Astrocyte (in vitro differentiated cells and primary cell): ENCODE measurements at regions not wholly inside any gene's neighbourhood (a gene's known extent, or its start where the extent isn't known, plus 50 kb on each side); places are given as distances from the start of the nearest gene placed in this dataset.
"Not testable (repeated sequence)": the region's sequence is repeated elsewhere in the genome, so short reads cannot be mapped to it uniquely, and the experiment has no call there.

Source experiments
- DNase-seq: peaks from one replicate; pipeline ENCODE4 v3.0.0-alpha.2; 2010; ENCODE audit warnings: low read depth
- FAIRE-seq: peaks from 2 replicates; lab custom pipeline; 2011; peaks lifted over from hg19 to GRCh38; lab: Jason Lieb, UNC
- H2AFZ ChIP-seq: 2 replicates; pipeline ENCODE4 v1.6.0; 2012; ENCODE audit warnings: low read depth, low read length, inconsistent platforms
- H3K27ac ChIP-seq: 2 replicates; pipeline ENCODE4 v1.5.1; 2011; ENCODE audit warnings: low read depth, low read length, inconsistent platforms
- H3K27me3 ChIP-seq: 2 replicates; pipeline ENCODE4 v1.6.0; 2011; ENCODE audit warnings: low read length, inconsistent platforms; ENCODE audit not compliant: insufficient read depth
- H3K36me3 ChIP-seq: 2 replicates; pipeline ENCODE4 v1.5.1; 2011; ENCODE audit warnings: low read length, inconsistent platforms; ENCODE audit not compliant: insufficient read depth
- H3K4me1 ChIP-seq: 2 replicates; pipeline ENCODE4 v1.5.1; 2011; ENCODE audit warnings: low read length, inconsistent platforms; ENCODE audit not compliant: insufficient read depth
- H3K4me2 ChIP-seq: 2 replicates; pipeline ENCODE4 v1.6.0; 2012; ENCODE audit warnings: low read length, inconsistent platforms
- H3K4me3 ChIP-seq: 2 replicates; pipeline ENCODE4 v1.5.1; 2011; ENCODE audit warnings: low read depth, mild to moderate bottlenecking, low read length, inconsistent platforms; ENCODE audit not compliant: insufficient read depth
- H3K79me2 ChIP-seq: 2 replicates; pipeline ENCODE4 v1.6.0; 2012; ENCODE audit warnings: mild to moderate bottlenecking, low read length, inconsistent platforms; ENCODE audit not compliant: insufficient read depth
- H3K9ac ChIP-seq: 2 replicates; pipeline ENCODE4 v1.6.0; 2012; ENCODE audit warnings: mild to moderate bottlenecking, low read length, inconsistent platforms
- H3K9me3 ChIP-seq: 2 replicates; pipeline ENCODE4 v1.5.1; 2012; ENCODE audit warnings: low read depth, mild to moderate bottlenecking, low read length, inconsistent platforms; ENCODE audit not compliant: insufficient read depth
- H4K20me1 ChIP-seq: 2 replicates; pipeline ENCODE4 v1.6.0; 2012; ENCODE audit warnings: low read length, inconsistent platforms; ENCODE audit not compliant: insufficient read depth
- H3K27ac Mint-ChIP-seq: one replicate; pipeline ENCODE4 v1.8.0; 2021; ENCODE audit warnings: mild to moderate bottlenecking, mixed read lengths; ENCODE audit not compliant: unreplicated experiment
- H3K27me3 Mint-ChIP-seq: one replicate; pipeline ENCODE4 v1.8.0; 2021; ENCODE audit warnings: low read depth, mixed read lengths; ENCODE audit not compliant: unreplicated experiment
- H3K36me3 Mint-ChIP-seq: one replicate; pipeline ENCODE4 v1.8.0; 2021; ENCODE audit warnings: low read depth, mixed read lengths; ENCODE audit not compliant: unreplicated experiment
- H3K4me1 Mint-ChIP-seq: one replicate; pipeline ENCODE4 v1.8.0; 2021; ENCODE audit warnings: low read depth, mixed read lengths; ENCODE audit not compliant: unreplicated experiment
- H3K4me3 Mint-ChIP-seq: one replicate; pipeline ENCODE4 v1.8.0; 2021; ENCODE audit warnings: mild to moderate bottlenecking, moderate library complexity, mixed read lengths; ENCODE audit not compliant: unreplicated experiment
- H3K9me3 Mint-ChIP-seq: one replicate; pipeline ENCODE4 v1.8.0; 2021; ENCODE audit warnings: mild to moderate bottlenecking, mixed read lengths; ENCODE audit not compliant: unreplicated experiment
- EZH2 ChIP-seq: IDR thresholded peaks from 2 replicates; pipeline ENCODE4 v1.6.1; 2012; ENCODE audit warnings: mild to moderate bottlenecking, low read length, inconsistent platforms; ENCODE audit not compliant: insufficient read depth
- TF ChIP-seq, protein P1 (sequence below): IDR thresholded peaks from 2 replicates; pipeline ENCODE4 v1.5.1; 2011; ENCODE audit warnings: low read depth, mild to moderate bottlenecking, inconsistent platforms, low read length, moderate library complexity; ENCODE audit not compliant: insufficient read depth

DNA sequence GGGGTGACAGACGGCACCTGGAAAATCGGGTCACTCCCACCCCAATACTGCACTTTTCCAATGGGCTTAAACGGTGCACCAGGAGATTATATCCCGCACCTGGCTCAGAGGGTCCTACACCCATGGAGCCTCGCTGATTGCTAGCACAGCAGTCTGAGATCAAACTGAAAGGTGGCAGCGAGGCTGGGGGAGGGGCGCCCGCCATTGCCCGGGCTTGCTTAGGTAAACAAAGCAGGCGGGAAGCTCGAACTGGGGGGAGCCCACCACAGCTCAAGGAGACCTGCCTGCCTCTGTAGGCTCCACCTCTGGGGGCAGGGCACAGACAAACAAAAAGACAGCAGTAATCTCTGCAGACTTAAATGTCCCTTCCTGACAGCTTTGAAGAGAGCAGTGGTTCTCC lies 208.1 kb downstream of the SLC38A4 start:
- not testable (repeated sequence) for DNase-seq, H3K9ac ChIP-seq, H3K4me3 Mint-ChIP-seq, H3K27ac Mint-ChIP-seq, H3K9me3 ChIP-seq, H3K9me3 Mint-ChIP-seq, H3K27me3 ChIP-seq, H3K27ac ChIP-seq, H3K36me3 ChIP-seq, H3K79me2 ChIP-seq, FAIRE-seq, H3K4me1 Mint-ChIP-seq, H3K27me3 Mint-ChIP-seq, H3K4me3 ChIP-seq, H2AFZ ChIP-seq, H3K4me1 ChIP-seq, H3K36me3 Mint-ChIP-seq, H3K4me2 ChIP-seq, H4K20me1 ChIP-seq

DNA sequence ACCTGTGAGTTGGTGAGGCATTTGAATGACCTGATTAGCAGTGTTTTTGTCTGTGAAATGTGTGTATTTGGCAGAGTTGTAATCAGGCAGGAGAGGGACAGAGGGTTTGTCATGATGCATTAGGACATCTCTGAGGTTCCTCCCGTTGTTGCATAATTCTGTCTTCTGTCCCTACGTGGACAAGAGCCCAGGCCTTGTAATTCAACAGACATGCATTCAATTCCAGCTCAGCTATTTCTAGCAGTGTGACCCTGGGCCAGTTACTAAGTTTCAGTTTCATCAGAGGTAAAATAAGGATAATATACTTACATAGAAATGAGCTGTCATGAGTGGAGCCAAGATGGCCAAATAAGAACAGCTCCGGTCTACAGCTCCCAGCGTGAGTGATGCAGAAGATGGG lies 208.6 kb downstream of the SLC38A4 start:
- Histone ChIP-seq H3K9me3 (peaks cover 3% of the 10 kb centered on the region), H3K4me2 (no peak overlapping the region), H3K79me2 (no peaks in the 10 kb centered on the region), H3K27ac (no peak overlapping the region), H3K4me1 (no peaks in the 10 kb centered on the region), H3K27me3 (no peaks in the 10 kb centered on the region), H3K36me3 (no peaks in the 10 kb centered on the region), H4K20me1 (no peaks in the 10 kb centered on the region), H3K9ac (no peak overlapping the region), H3K4me3 (no peak overlapping the region), H2AFZ (no peak overlapping the region)
- Mint-ChIP-seq H3K27me3 (no peaks in the 10 kb centered on the region), H3K4me3 (no peak overlapping the region), H3K9me3 (peaks cover 10% of the 10 kb centered on the region), H3K27ac (no peak overlapping the region), H3K4me1 (peaks cover 5% of the 10 kb centered on the region), H3K36me3 (no peaks in the 10 kb centered on the region)
- peak; percentile 11 for DNase-seq
- FAIRE-seq = no peak
- TF ChIP-seq, protein P1, sequence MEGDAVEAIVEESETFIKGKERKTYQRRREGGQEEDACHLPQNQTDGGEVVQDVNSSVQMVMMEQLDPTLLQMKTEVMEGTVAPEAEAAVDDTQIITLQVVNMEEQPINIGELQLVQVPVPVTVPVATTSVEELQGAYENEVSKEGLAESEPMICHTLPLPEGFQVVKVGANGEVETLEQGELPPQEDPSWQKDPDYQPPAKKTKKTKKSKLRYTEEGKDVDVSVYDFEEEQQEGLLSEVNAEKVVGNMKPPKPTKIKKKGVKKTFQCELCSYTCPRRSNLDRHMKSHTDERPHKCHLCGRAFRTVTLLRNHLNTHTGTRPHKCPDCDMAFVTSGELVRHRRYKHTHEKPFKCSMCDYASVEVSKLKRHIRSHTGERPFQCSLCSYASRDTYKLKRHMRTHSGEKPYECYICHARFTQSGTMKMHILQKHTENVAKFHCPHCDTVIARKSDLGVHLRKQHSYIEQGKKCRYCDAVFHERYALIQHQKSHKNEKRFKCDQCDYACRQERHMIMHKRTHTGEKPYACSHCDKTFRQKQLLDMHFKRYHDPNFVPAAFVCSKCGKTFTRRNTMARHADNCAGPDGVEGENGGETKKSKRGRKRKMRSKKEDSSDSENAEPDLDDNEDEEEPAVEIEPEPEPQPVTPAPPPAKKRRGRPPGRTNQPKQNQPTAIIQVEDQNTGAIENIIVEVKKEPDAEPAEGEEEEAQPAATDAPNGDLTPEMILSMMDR = no peak
- no peak for TF ChIP-seq EZH2

- no peak for FAIRE-seq
- Histone ChIP-seq H3K4me3 (no peak overlapping the region), H3K36me3 (no peaks in the 10 kb centered on the region), H3K4me2 (no peak overlapping the region), H3K79me2 (no peaks in the 10 kb centered on the region), H3K9ac (no peak overlapping the region), H3K9me3 (no peaks in the 10 kb centered on the region), H3K27ac (no peak overlapping the region), H2AFZ (no peak overlapping the region), H3K4me1 (peaks cover 3% of the 10 kb centered on the region), H3K27me3 (no peaks in the 10 kb centered on the region), H4K20me1 (no peaks in the 10 kb centered on the region)
- Mint-ChIP-seq H3K36me3 (no peaks in the 10 kb centered on the region), H3K4me1 (peaks cover 14% of the 10 kb centered on the region), H3K27ac (no peak overlapping the region), H3K4me3 (no peak overlapping the region), H3K27me3 (no peaks in the 10 kb centered on the region), H3K9me3 (peaks cover 2% of the 10 kb centered on the region)
- no peak for TF ChIP-seq EZH2
- TF ChIP-seq, protein P1 = no peak
- DNase-seq = no peak
Measured at GRCh38 chr12:46610754-46611153, 215.0 kb downstream of the SLC38A4 start.
